Upper lobe of right lung (tissue), 1 donor: ENCODE measurements at regions not wholly inside any gene's neighbourhood (a gene's known extent, or its start where the extent isn't known, plus 50 kb on each side); places are given as distances from the start of the nearest gene placed in this dataset.

Source experiments
- ATAC-seq: fragments of 200-7000 bp; cut with Tn5 transposase; one replicate; pipeline ENCODE4 v1.9.1; 2020; ENCODE audit warnings: mild to moderate bottlenecking, moderate library complexity
- DNase-seq: peaks from one replicate; pipeline ENCODE4 v3.0.0-alpha.2; 2020
- H3K27ac ChIP-seq: fragments of 200-600 bp; one replicate; pipeline ENCODE4 v1.8.0; 2022
- H3K27me3 ChIP-seq: fragments of 200-600 bp; one replicate; pipeline ENCODE4 v1.8.0; 2022; ENCODE audit warnings: mild to moderate bottlenecking
- H3K36me3 ChIP-seq: fragments of 200-600 bp; one replicate; pipeline ENCODE4 v1.8.0; 2022
- H3K4me1 ChIP-seq: fragments of 200-600 bp; one replicate; pipeline ENCODE4 v1.8.0; 2022
- H3K4me3 ChIP-seq: fragments of 200-600 bp; one replicate; pipeline ENCODE4 v1.8.0; 2022; ENCODE audit warnings: mild to moderate bottlenecking
- H3K9me3 ChIP-seq: fragments of 200-600 bp; one replicate; pipeline ENCODE4 v1.8.0; 2022
- intact Hi-C: fragments of 100-400 bp; cut with DNase I; formaldehyde crosslinking; loops from one replicate; pipeline ENCODE4 v1.11.0; 2022
- TF ChIP-seq, protein P1 (sequence below): fragments of 200-600 bp; IDR thresholded peaks from one replicate; pipeline ENCODE4 v1.8.0; 2022; ENCODE audit warnings: antibody characterized with exemption
- donor health status: DM: no; HTN: yes; CAD: no; lungs with severe emphysema.

DNA sequence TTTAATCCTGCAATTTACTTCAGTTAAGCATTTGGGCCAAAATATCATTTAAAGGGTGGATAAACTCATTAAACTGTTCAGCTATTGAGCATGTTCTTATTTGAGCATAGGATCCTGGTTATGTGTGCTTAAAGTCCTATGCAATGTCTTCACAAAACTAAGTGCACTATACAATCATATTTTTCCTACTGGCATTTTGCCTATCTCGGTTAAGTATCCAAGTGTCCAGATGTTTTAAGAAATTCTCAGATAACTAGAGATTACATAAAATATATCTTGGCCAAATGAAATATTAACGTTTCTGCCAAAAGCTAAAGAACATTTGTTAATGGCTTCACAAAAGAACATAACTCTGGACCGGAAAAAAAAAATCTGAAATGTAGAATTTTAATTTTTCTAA, 250.8 kb upstream of the LRFN5 start:
- no peak overlapping the region for H3K27ac ChIP-seq
- H3K27me3 ChIP-seq, result no peaks in the 10 kb centered on the region
- no peak for ATAC-seq
- intact Hi-C loops, result no loop called here
- H3K9me3 ChIP-seq, result no peaks in the 10 kb centered on the region
- H3K4me1 ChIP-seq, result no peaks in the 10 kb centered on the region
- no peaks in the 10 kb centered on the region for H3K36me3 ChIP-seq
- TF ChIP-seq, protein P1, sequence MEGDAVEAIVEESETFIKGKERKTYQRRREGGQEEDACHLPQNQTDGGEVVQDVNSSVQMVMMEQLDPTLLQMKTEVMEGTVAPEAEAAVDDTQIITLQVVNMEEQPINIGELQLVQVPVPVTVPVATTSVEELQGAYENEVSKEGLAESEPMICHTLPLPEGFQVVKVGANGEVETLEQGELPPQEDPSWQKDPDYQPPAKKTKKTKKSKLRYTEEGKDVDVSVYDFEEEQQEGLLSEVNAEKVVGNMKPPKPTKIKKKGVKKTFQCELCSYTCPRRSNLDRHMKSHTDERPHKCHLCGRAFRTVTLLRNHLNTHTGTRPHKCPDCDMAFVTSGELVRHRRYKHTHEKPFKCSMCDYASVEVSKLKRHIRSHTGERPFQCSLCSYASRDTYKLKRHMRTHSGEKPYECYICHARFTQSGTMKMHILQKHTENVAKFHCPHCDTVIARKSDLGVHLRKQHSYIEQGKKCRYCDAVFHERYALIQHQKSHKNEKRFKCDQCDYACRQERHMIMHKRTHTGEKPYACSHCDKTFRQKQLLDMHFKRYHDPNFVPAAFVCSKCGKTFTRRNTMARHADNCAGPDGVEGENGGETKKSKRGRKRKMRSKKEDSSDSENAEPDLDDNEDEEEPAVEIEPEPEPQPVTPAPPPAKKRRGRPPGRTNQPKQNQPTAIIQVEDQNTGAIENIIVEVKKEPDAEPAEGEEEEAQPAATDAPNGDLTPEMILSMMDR, result no peak
- DNase-seq, result no peak
- H3K4me3 ChIP-seq, result no peak overlapping the region

DNA sequence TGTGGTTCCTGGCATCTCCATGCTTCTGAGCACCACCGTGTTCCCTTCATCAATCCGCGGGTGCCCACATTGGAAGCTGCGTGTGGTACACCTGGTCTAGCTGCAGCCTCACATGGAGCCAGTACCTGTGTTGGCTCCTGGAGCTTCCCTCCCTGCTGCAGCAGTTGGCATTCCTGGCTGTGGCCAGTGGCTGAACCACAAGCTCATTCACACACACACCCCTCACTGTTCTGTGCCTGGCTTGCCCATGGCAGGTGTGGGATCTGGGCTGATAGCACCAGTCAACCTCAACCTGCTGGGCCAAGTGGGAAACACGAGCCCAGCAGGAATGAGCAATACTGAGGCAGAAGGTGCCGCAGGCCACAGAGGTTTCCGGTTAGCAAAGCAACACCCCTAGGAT, 256.2 kb upstream of the LRFN5 start:
- ATAC-seq (peak; percentile 23), DNase-seq (no peak)
- no peaks in the 10 kb centered on the region for H3K9me3 ChIP-seq
- no peak overlapping the region for H3K27ac ChIP-seq
- intact Hi-C loops, result no loop called here
- H3K27me3 ChIP-seq, result no peaks in the 10 kb centered on the region
- no peaks in the 10 kb centered on the region for H3K4me1 ChIP-seq
- H3K36me3 ChIP-seq, result no peaks in the 10 kb centered on the region
- H3K4me3 ChIP-seq, result no peak overlapping the region
- TF ChIP-seq, protein P1, result no peak

DNA sequence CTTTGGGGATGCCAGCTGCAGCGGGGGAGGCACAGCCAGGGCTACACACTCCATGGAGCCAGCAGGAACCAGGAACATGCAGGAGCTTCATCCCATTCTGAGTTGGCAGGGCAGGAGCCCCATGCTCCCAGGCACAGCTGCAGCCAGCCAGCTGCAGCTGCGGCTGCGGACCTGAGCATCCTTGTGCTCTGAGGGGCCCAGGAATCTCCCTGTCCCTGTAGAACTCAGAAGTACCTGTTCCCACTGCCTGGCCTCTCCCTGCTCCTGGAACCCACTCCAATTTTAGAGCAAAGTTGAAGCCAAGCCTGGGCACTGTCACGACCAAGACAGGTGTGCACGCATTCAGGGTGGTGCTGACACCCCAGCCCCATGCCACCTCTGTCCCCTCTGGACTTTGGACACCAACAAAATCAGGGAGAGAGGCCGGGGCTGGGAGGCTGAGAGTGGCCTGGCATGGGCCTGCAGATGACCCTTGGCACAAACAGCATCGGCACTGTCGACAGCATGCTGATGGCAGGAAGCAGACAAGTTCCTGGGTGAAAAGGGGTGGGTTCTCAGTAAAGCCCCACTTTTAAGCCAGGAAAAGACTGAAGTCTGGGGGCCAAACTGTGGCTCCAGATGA, 257.3 kb upstream of the LRFN5 start:
- peak; percentile 36 for ATAC-seq
- DNase-seq, result no peak
- intact Hi-C loops, result no loop called here

DNA sequence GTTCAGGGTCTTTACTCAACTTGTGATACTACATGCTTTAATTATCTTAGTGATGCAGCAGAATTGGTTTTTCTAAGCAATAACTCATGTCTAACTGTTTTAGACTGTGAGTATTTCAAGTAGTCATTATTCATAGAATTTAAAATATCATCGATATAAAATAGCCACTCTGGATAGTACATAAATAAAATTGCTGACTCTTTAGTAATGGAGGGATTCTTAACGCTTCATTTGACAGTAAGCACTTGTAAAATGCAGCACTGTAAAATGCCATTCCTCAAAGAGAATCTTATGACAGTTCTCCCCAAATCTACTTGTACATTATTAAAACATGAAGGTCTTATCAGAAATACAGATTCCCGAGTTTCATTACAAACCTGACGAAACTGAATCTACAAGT, 262.8 kb upstream of the LRFN5 start:
- no peaks in the 10 kb centered on the region for H3K4me1 ChIP-seq
- H3K4me3 ChIP-seq, result no peak overlapping the region
- H3K27ac ChIP-seq, result no peak overlapping the region
- TF ChIP-seq, protein P1, result no peak
- no peak for ATAC-seq
- no peaks in the 10 kb centered on the region for H3K9me3 ChIP-seq
- H3K27me3 ChIP-seq, result no peaks in the 10 kb centered on the region
- no peak for DNase-seq
- intact Hi-C loops, result no loop called here
- H3K36me3 ChIP-seq, result no peaks in the 10 kb centered on the region

More for the DNA sequence above, 257.3 kb upstream of the LRFN5 start:
- Histone ChIP-seq H3K27ac (no peak overlapping the region), H3K4me3 (no peak overlapping the region), H3K4me1 (no peaks in the 10 kb centered on the region), H3K9me3 (no peaks in the 10 kb centered on the region), H3K36me3 (no peaks in the 10 kb centered on the region), H3K27me3 (no peaks in the 10 kb centered on the region)
- TF ChIP-seq, protein P1, result no peak

DNA sequence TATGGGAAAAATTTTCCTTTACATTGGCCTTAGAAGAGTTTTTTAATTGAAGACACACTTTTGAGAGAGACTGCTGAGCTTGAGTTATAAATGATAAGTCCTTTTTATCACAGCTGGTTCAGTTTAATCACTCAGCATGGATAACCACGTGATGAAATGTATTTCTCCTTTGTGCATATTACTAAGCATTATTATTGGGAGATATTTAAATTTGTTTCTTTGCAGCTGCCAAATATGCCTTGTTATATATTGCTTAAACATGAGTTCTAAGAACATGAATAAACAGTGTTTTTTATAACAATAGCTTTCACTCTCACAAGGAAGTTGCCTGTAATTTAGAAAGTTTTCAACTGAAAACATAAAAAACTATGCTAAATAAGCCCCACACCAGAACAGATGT, 293.5 kb upstream of the LRFN5 start:
- Histone ChIP-seq H3K4me3 (no peak overlapping the region), H3K27me3 (no peaks in the 10 kb centered on the region), H3K4me1 (no peaks in the 10 kb centered on the region), H3K36me3 (no peaks in the 10 kb centered on the region), H3K9me3 (no peaks in the 10 kb centered on the region), H3K27ac (no peak overlapping the region)
- ATAC-seq (no peak), DNase-seq (no peak)
- intact Hi-C loops, result no loop called here
- TF ChIP-seq, protein P1, result no peak

DNA sequence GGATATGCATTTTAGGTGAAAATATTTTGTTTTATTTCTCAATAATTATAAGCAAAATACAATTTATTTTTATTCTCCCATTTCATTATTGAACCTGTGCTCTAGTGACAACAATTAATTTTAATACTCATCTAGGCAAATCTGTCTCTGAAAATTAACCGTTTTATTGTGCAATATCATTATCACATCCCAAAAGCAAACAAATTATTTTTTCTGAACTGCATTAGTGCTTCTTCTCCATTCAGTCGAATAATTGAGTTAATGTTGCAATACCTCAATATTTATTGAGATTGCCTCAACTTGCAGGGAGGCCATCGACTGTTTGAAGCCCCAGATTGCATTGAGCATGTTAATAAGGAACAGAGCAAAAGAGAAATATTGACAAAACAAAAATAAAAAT, 303.2 kb upstream of the LRFN5 start:
- intact Hi-C loops, result no loop called here
- DNase-seq (no peak), ATAC-seq (no peak)
- TF ChIP-seq, protein P1, result no peak
- Histone ChIP-seq H3K9me3 (no peaks in the 10 kb centered on the region), H3K27ac (no peak overlapping the region), H3K36me3 (no peaks in the 10 kb centered on the region), H3K4me3 (no peak overlapping the region), H3K4me1 (no peaks in the 10 kb centered on the region), H3K27me3 (no peaks in the 10 kb centered on the region)
